PC-9 (cell line): ENCODE measurements at regions not wholly inside any gene's neighbourhood (a gene's known extent, or its start where the extent isn't known, plus 50 kb on each side); places are given as distances from the start of the nearest gene placed in this dataset.

Experiments
- CTCF ChIP-seq: fragments of 200-600 bp; sonication (generic); conservative IDR thresholded peaks from 2 replicates; pipeline ENCODE4 v1.6.1; 2017; ENCODE audit warnings: mixed run types, antibody characterized with exemption, mild to moderate bottlenecking, moderate library complexity
- EZH2 ChIP-seq: fragments of 200-600 bp; sonication (generic); IDR thresholded peaks from 2 replicates; pipeline ENCODE4 v1.8.0; 2017; ENCODE audit warnings: antibody characterized with exemption, low read depth

DNA sequence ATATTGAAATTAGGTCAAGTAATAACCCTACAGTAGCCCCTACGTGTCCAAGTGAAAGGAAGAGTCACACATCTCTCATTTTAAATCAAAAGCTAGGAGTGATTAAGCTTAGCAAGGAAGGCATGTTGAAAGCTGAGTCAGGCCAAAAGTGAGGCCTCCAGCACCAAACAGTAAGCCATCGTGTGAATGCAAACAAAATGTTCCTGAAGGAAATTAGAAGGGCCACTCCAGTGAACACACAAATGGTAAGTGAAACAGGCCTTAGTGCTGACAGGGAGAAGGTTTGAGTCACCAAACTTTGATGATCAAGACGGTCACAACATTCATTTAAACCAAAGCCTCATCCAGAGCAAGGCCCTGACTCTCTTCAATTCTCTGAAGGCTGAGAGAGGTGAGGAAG, 127.2 kb downstream of the SHANK2 start:
- TF ChIP-seq CTCF: no peak
- no peak for TF ChIP-seq EZH2
